ENCODE measurements at regions not wholly inside any gene's neighbourhood (a gene's known extent, or its start where the extent isn't known, plus 50 kb on each side); places are given as distances from the start of the nearest gene placed in this dataset.

GRCh38 chr16:58797137-58797801, 63.2 kb upstream of the GOT2 start:
- H4K20me1 ChIP-seq (ENCODE audit: insufficient read depth): no peaks in the 10 kb centered on the region
- H3F3A ChIP-seq (replicated peaks; ENCODE audit: insufficient read depth): no peaks in the 10 kb centered on the region
- H3K9me3 ChIP-seq: no peaks in the 10 kb centered on the region
- WGBS (ENCODE audit: low lambda C conversion rate): 44% methylated on average over 9 of the region's 9 CpGs
- no peak for DNase-seq
- H3K79me2 ChIP-seq (ENCODE audit: insufficient read depth): no peaks in the 10 kb centered on the region
- no peak overlapping the region for H2AFZ ChIP-seq (ENCODE audit: low read depth)
- H3K4me1 ChIP-seq (ENCODE audit: control insufficient read depth in 1 of 2, insufficient read depth in 2 of 2, low read depth in 1 of 2, low read length in 1 of 2): no peaks in the 10 kb centered on the region
- H3K36me3 ChIP-seq (replicated peaks in 1 of 2; ENCODE audit: control insufficient read depth in 1 of 2, insufficient read depth in 2 of 2, low read length in 1 of 2): no peaks in the 10 kb centered on the region
- H3K4me3 ChIP-seq (ENCODE audit: low read depth in 2 of 2, low read length in 1 of 2): no peak overlapping the region
- H3K27me3 ChIP-seq (ENCODE audit: insufficient read depth): no peaks in the 10 kb centered on the region
- H3K4me2 ChIP-seq: no peak overlapping the region
- TF ChIP-seq MXI1 (IDR thresholded peaks at IDR 0.05; ENCODE audit: low read depth, low read length): no peak
- POLR2A ChIA-PET: no interaction called here
- CTCF ChIA-PET: no interaction called here
- H3K9me2 ChIP-seq: no peaks in the 10 kb centered on the region
- no peak overlapping the region for H3K9ac ChIP-seq
- no peak overlapping the region for H3K27ac ChIP-seq (ENCODE audit: low read depth in 2 of 2, low read length in 1 of 2)

GRCh38 chr16:58793366-58793765, 59.2 kb upstream of the GOT2 start:
- Histone ChIP-seq H3K9ac (no peak overlapping the region), H3K9me2 (no peaks in the 10 kb centered on the region), H3K27me3 (ENCODE audit: insufficient read depth) (no peaks in the 10 kb centered on the region), H3K27ac (ENCODE audit: low read depth in 2 of 2, low read length in 1 of 2) (no peak overlapping the region), H2AFZ (ENCODE audit: low read depth) (no peak overlapping the region), H3K36me3 (replicated peaks in 1 of 2; ENCODE audit: control insufficient read depth in 1 of 2, insufficient read depth in 2 of 2, low read length in 1 of 2) (no peaks in the 10 kb centered on the region), H3K79me2 (ENCODE audit: insufficient read depth) (no peaks in the 10 kb centered on the region), H3K4me1 (ENCODE audit: control insufficient read depth in 1 of 2, insufficient read depth in 2 of 2, low read depth in 1 of 2, low read length in 1 of 2) (no peaks in the 10 kb centered on the region), H3K4me3 (ENCODE audit: low read depth in 2 of 2, low read length in 1 of 2) (no peak overlapping the region), H3K9me3 (no peaks in the 10 kb centered on the region), H3F3A (replicated peaks; ENCODE audit: insufficient read depth) (no peaks in the 10 kb centered on the region), H4K20me1 (ENCODE audit: insufficient read depth) (no peaks in the 10 kb centered on the region), H3K4me2 (no peak overlapping the region)
- DNase-seq: no peak
- ChIA-PET CTCF (no interaction called here), POLR2A (no interaction called here)
- 13% methylated on average over 1 of the region's 1 CpG for WGBS (ENCODE audit: low lambda C conversion rate)
- TF ChIP-seq NFIC (IDR thresholded peaks at IDR 0.05; ENCODE audit: borderline replicate concordance): no peak
- TF ChIP-seq TEAD4 (IDR thresholded peaks at IDR 0.05; ENCODE audit: borderline replicate concordance, insufficient read depth): no peak
- TF ChIP-seq USF1 (IDR thresholded peaks at IDR 0.05; ENCODE audit: borderline replicate concordance, low read depth): no peak
- no peak for TF ChIP-seq EP300 (IDR thresholded peaks at IDR 0.05; ENCODE audit: borderline replicate concordance in 1 of 2, low read depth in 1 of 2, low read length in 1 of 2)
- no peak for TF ChIP-seq GATA2 (CRISPR knock-in tag; IDR thresholded peaks at IDR 0.05)
- no peak for TF ChIP-seq MXI1 (IDR thresholded peaks at IDR 0.05; ENCODE audit: low read depth, low read length)
- no peak for TF ChIP-seq TCF12 (IDR thresholded peaks at IDR 0.05)
- TF ChIP-seq RFX5 (IDR thresholded peaks at IDR 0.05; ENCODE audit: low read length): no peak
- TF ChIP-seq TAF1 (IDR thresholded peaks at IDR 0.05; ENCODE audit: borderline replicate concordance, low read depth, low read length): no peak
- TF ChIP-seq ZBTB33 (IDR thresholded peaks at IDR 0.05; ENCODE audit: borderline replicate concordance, low read depth): no peak
- no peak for TF ChIP-seq USF2 (IDR thresholded peaks at IDR 0.05; ENCODE audit: borderline replicate concordance, low read depth, low read length)
- TF ChIP-seq POLR2AphosphoS5 (IDR thresholded peaks at IDR 0.05; ENCODE audit: low read depth, low read length): no peak
- TF ChIP-seq MAX (IDR thresholded peaks at IDR 0.05; ENCODE audit: low read depth): no peak
- no peak for TF ChIP-seq EZH2phosphoT487 (IDR thresholded peaks at IDR 0.05; ENCODE audit: borderline replicate concordance, low read depth)

Data from SK-N-SH (cell line).